ENCODE measurements at regions not wholly inside any gene's neighbourhood (a gene's known extent, or its start where the extent isn't known, plus 50 kb on each side); places are given as distances from the start of the nearest gene placed in this dataset.

DNA sequence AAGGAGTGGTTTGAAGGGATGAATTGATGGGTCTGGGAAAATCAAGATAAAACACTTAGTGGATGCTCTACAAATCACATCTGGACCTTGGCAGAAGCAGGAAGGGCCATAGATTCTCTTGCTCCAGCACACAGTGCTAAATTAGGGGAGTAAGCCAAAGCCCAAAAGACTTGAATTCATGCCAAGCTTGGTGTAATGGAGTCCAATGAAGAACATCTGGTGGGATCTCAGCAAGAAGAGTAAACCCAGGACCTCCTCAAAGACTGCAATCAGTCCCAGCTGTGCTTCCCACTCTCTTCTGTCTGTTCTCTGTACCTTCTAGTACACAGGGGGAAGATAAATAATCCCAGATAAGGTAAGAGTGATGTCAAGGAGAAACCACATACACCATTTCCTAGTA lies 683.4 kb downstream of the RNF144B start:
- intact Hi-C loops (cut with DNase I; ENCODE audit: low total_unique reads): no loop called here
- peak in 1 of 2 donors; percentile 71 for DNase-seq
- Histone ChIP-seq H3K36me3 (no peaks in the 10 kb centered on the region), H3K27ac (no peak overlapping the region), H3K4me1 (no peaks in the 10 kb centered on the region), H3K9me3 (peaks cover 0 to 11% (median 6%) of the 10 kb centered on the region in 4 donors), H3K27me3 (no peaks in the 10 kb centered on the region), H3K4me3 (no peak overlapping the region)
- TF ChIP-seq POLR2AphosphoS5 (IDR thresholded peaks at IDR 0.05): no peak
- no peak for TF ChIP-seq POLR2A (IDR thresholded peaks at IDR 0.05)
- TF ChIP-seq, protein P1, sequence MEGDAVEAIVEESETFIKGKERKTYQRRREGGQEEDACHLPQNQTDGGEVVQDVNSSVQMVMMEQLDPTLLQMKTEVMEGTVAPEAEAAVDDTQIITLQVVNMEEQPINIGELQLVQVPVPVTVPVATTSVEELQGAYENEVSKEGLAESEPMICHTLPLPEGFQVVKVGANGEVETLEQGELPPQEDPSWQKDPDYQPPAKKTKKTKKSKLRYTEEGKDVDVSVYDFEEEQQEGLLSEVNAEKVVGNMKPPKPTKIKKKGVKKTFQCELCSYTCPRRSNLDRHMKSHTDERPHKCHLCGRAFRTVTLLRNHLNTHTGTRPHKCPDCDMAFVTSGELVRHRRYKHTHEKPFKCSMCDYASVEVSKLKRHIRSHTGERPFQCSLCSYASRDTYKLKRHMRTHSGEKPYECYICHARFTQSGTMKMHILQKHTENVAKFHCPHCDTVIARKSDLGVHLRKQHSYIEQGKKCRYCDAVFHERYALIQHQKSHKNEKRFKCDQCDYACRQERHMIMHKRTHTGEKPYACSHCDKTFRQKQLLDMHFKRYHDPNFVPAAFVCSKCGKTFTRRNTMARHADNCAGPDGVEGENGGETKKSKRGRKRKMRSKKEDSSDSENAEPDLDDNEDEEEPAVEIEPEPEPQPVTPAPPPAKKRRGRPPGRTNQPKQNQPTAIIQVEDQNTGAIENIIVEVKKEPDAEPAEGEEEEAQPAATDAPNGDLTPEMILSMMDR (IDR thresholded peaks at IDR 0.05): no peak
- no peak for TF ChIP-seq EP300 (IDR thresholded peaks at IDR 0.05)

DNA sequence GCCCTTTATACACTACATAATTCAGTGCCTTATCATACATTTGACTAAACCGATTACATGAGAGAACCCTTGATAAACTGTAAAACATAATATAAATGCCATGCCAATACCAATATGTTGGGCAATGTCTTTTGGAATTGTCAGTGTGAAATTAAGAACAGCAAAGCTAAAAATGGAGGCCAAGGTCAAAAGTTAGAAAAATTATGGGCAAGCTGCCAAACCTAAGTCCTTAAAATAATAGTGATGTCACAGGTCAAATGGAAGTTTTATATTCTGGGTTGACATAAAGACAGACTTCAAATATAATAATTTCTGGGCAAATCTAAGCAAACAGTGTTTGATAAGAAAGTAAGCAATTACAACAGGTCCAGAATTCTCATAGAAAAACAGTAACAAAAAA lies 696.7 kb downstream of the RNF144B start:
- TF ChIP-seq POLR2AphosphoS5 (IDR thresholded peaks at IDR 0.05) (no peak), EP300 (IDR thresholded peaks at IDR 0.05) (no peak), POLR2A (IDR thresholded peaks at IDR 0.05) (no peak)
- TF ChIP-seq, protein P1 (IDR thresholded peaks at IDR 0.05): no peak
- Histone ChIP-seq H3K4me1 (no peaks in the 10 kb centered on the region), H3K4me3 (no peak overlapping the region), H3K27me3 (no peaks in the 10 kb centered on the region), H3K27ac (no peak overlapping the region), H3K9me3 (no peaks in the 10 kb centered on the region), H3K36me3 (no peaks in the 10 kb centered on the region)
- intact Hi-C loops (cut with DNase I; ENCODE audit: low total_unique reads): no loop called here
- peak in 1 of 2 donors; percentile 30 for DNase-seq
- 22 to 56% (median 35%) methylated on average over 1 of the region's 1 CpG for WGBS, 5 donors

DNA sequence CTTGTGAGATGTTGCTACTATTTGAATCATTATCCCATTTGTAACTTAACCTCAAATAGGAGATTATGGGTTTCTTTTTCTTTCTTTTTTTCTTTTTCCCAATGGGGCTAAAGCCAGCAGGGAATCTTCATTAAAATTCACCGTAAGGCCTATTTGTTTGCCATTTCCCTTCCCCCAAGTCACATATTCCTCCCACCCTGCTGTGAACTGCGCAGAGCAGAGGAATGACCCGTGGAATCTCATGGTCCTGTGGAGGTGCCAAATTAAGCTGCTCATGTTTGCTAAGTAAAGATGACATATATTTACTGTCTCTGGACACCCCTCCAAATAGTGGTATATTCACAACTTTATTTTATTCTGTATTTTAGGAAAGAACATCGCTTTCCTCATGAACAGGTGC lies 699.3 kb downstream of the RNF144B start:
- intact Hi-C loops (cut with DNase I; ENCODE audit: low total_unique reads): no loop called here
- H3K27ac ChIP-seq: no peak overlapping the region
- H3K27me3 ChIP-seq: no peaks in the 10 kb centered on the region
- no peaks in the 10 kb centered on the region for H3K36me3 ChIP-seq
- H3K4me1 ChIP-seq: no peaks in the 10 kb centered on the region
- H3K4me3 ChIP-seq: no peak overlapping the region
- 70 to 91% (median 88%) methylated on average over 4 of the region's 4 CpGs for WGBS, 5 donors
- no peaks in the 10 kb centered on the region for H3K9me3 ChIP-seq
- DNase-seq: no peak
- TF ChIP-seq POLR2AphosphoS5 (IDR thresholded peaks at IDR 0.05): no peak
- no peak for TF ChIP-seq EP300 (IDR thresholded peaks at IDR 0.05)
- TF ChIP-seq POLR2A (IDR thresholded peaks at IDR 0.05): no peak
- TF ChIP-seq, protein P1 (IDR thresholded peaks at IDR 0.05): no peak

DNA sequence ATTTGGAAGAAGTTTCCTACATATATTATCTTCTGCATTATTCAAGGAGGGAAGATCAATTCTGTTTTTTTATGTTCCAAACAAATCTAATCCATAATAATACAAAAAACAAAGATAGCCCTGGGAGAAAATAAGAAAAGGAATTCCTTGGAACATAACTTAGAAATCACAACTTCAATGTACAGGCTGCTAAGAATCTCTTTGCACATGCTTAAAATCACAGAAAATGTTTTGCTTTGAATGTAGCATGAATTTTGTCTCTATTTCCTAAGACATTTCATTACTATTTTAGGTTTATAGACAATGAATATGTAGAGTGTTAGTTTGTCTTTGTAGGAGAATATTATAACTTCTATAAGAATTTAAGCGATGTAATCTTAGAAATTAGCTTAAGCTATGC lies 700.1 kb downstream of the RNF144B start:
- 88 to 100% (median 96%) methylated on average over 1 of the region's 1 CpG for WGBS, 5 donors
- no peak overlapping the region for H3K4me3 ChIP-seq
- no peaks in the 10 kb centered on the region for H3K36me3 ChIP-seq
- H3K4me1 ChIP-seq: no peaks in the 10 kb centered on the region
- DNase-seq: no peak
- no peaks in the 10 kb centered on the region for H3K9me3 ChIP-seq
- H3K27me3 ChIP-seq: no peaks in the 10 kb centered on the region
- no peak overlapping the region for H3K27ac ChIP-seq
- TF ChIP-seq, protein P1 (IDR thresholded peaks at IDR 0.05): no peak
- TF ChIP-seq EP300 (IDR thresholded peaks at IDR 0.05): no peak
- TF ChIP-seq POLR2AphosphoS5 (IDR thresholded peaks at IDR 0.05): no peak
- TF ChIP-seq POLR2A (IDR thresholded peaks at IDR 0.05): no peak
- intact Hi-C loops (cut with DNase I; ENCODE audit: low total_unique reads): no loop called here
